T-helper 2 cell (primary cell): ENCODE measurements at regions not wholly inside any gene's neighbourhood (a gene's known extent, or its start where the extent isn't known, plus 50 kb on each side); places are given as distances from the start of the nearest gene placed in this dataset.
"Not testable (repeated sequence)": the region's sequence is repeated elsewhere in the genome, so short reads cannot be mapped to it uniquely, and the experiment has no call there.

Experiments used
- DNase-seq, 5 experiments: peaks; one replicate each; pipeline versions ENCODE4 v3.0.0 to v3.0.0-alpha.2; 2012 to 2022

GRCh38 chr3:180743813-180744590 is 64.7 kb upstream of the CCDC39 start:
- peak in 1 of 5 experiments; percentile 3 for DNase-seq

- DNase-seq = no peak
Observed at GRCh38 chr3:180747805-180748361, 68.6 kb upstream of the CCDC39 start.

- no peak for DNase-seq
Observed at GRCh38 chr3:180749322-180749721, 70.0 kb upstream of the CCDC39 start.

- no peak for DNase-seq
Observed at GRCh38 chr3:180749796-180750195, 70.5 kb upstream of the CCDC39 start.

- no peak for DNase-seq
Observed at GRCh38 chr3:180755556-180755955, 76.3 kb upstream of the CCDC39 start.

- no peak for DNase-seq
Observed at GRCh38 chr3:180762866-180763265, 83.6 kb upstream of the CCDC39 start.

GRCh38 chr3:180764481-180764880 is 85.2 kb upstream of the CCDC39 start:
- no peak for DNase-seq

GRCh38 chr3:180770639-180771038 is 91.3 kb upstream of the CCDC39 start:
- no peak for DNase-seq

- DNase-seq = no peak
Observed at GRCh38 chr3:180776433-180776832, 97.1 kb upstream of the CCDC39 start.

GRCh38 chr3:180782195-180782984 is 103.1 kb upstream of the CCDC39 start:
- DNase-seq = no peak

- DNase-seq = not testable (repeated sequence)
Observed at GRCh38 chr3:180786227-180786626, 106.9 kb upstream of the CCDC39 start.

- DNase-seq = no peak
Observed at GRCh38 chr3:180789774-180790173, 110.5 kb upstream of the CCDC39 start.

- DNase-seq = no peak
Observed at GRCh38 chr3:180798197-180798596, 114.3 kb upstream of the FXR1 start.

GRCh38 chr3:180802837-180803236 is 109.6 kb upstream of the FXR1 start:
- DNase-seq = peak in 1 of 5 experiments; percentile 3

- DNase-seq = no peak
Observed at GRCh38 chr3:180804916-180805315, 107.6 kb upstream of the FXR1 start.

GRCh38 chr3:180808823-180809575 is 103.5 kb upstream of the FXR1 start:
- DNase-seq = no peak

- no peak for DNase-seq
Observed at GRCh38 chr3:180820400-180820799, 92.1 kb upstream of the FXR1 start.

GRCh38 chr3:180825964-180826363 is 86.5 kb upstream of the FXR1 start:
- DNase-seq = no peak

GRCh38 chr3:180827171-180827570 is 85.3 kb upstream of the FXR1 start:
- DNase-seq = no peak

- no peak for DNase-seq
Observed at GRCh38 chr3:180828001-180828720, 84.3 kb upstream of the FXR1 start.

- no peak for DNase-seq
Observed at GRCh38 chr3:180828723-180829408, 83.6 kb upstream of the FXR1 start.
